GM23338 (cell line): ENCODE measurements at regions not wholly inside any gene's neighbourhood (a gene's known extent, or its start where the extent isn't known, plus 50 kb on each side); places are given as distances from the start of the nearest gene placed in this dataset.

ENCODE experiments used
- ATAC-seq: fragments of 200-7000 bp; cut with Tn5 transposase; 3 replicates; pipeline ENCODE4 v1.9.1; 2020
- DNase-seq: peaks from one replicate; pipeline ENCODE4 v3.0.0-alpha.2; 2015; ENCODE audit warnings: low spot score
- H2AFZ ChIP-seq: fragments of 200-600 bp; sonication (generic); 2 replicates; pipeline ENCODE4 v1.8.0; 2016; ENCODE audit warnings: antibody characterized with exemption, mild to moderate bottlenecking, moderate library complexity
- H3F3A ChIP-seq: fragments of 200-600 bp; sonication (generic); replicated peaks from 2 replicates; pipeline ENCODE4 v1.8.0; 2017; ENCODE audit warnings: antibody characterized with exemption, mixed run types, low read depth
- H3K27ac ChIP-seq: fragments of 200-600 bp; sonication (generic); 2 replicates; pipeline ENCODE4 v1.6.1; 2016; ENCODE audit warnings: low read depth
- H3K27me3 ChIP-seq: fragments of 200-600 bp; sonication (generic); 2 replicates; pipeline ENCODE4 v1.8.0; 2016; ENCODE audit warnings: mild to moderate bottlenecking, mixed run types, moderate library complexity; ENCODE audit not compliant: insufficient read depth
- H3K36me3 ChIP-seq: fragments of 200-600 bp; sonication (generic); 2 replicates; pipeline ENCODE4 v1.8.0; 2016; ENCODE audit warnings: mild to moderate bottlenecking; ENCODE audit not compliant: insufficient read depth
- H3K4me1 ChIP-seq: fragments of 200-600 bp; sonication (generic); 2 replicates; pipeline ENCODE4 v1.8.0; 2016; ENCODE audit warnings: mild to moderate bottlenecking, moderate library complexity; ENCODE audit not compliant: insufficient read depth
- H3K4me2 ChIP-seq: fragments of 200-600 bp; sonication (generic); 2 replicates; pipeline ENCODE4 v1.7.1; 2017; ENCODE audit warnings: mixed run types
- H3K4me3 ChIP-seq: fragments of 200-600 bp; sonication (generic); 2 replicates; pipeline ENCODE4 v1.6.1; 2016; ENCODE audit warnings: mixed run types
- H3K79me2 ChIP-seq: fragments of 200-600 bp; sonication (generic); replicated peaks from 2 replicates; pipeline ENCODE4 v1.8.0; 2017; ENCODE audit warnings: mild to moderate bottlenecking; ENCODE audit not compliant: insufficient read depth
- H3K9me2 ChIP-seq: fragments of 200-600 bp; sonication (generic); 2 replicates; pipeline ENCODE4 v1.8.0; 2017; ENCODE audit not compliant: insufficient read depth
- H4K20me1 ChIP-seq: fragments of 200-600 bp; sonication (generic); replicated peaks from 2 replicates; pipeline ENCODE4 v1.8.0; 2017; ENCODE audit warnings: mild to moderate bottlenecking; ENCODE audit not compliant: insufficient read depth
- H3K27ac Mint-ChIP-seq: 2 replicates; pipeline ENCODE4 v1.8.0; 2020; ENCODE audit warnings: inconsistent platforms, mild to moderate bottlenecking, moderate library complexity, mixed read lengths
- H3K27me3 Mint-ChIP-seq: 3 replicates; pipeline ENCODE4 v1.8.0; 2022; ENCODE audit warnings: low read depth, mild to moderate bottlenecking, moderate library complexity, mixed read lengths, inconsistent platforms; ENCODE audit not compliant: insufficient read depth, poor library complexity
- H3K36me3 Mint-ChIP-seq: 3 replicates; pipeline ENCODE4 v1.8.0; 2021; ENCODE audit warnings: low read depth, mild to moderate bottlenecking, inconsistent platforms, moderate library complexity, mixed read lengths
- H3K4me1 Mint-ChIP-seq: 3 replicates; pipeline ENCODE4 v1.8.0; 2020; ENCODE audit warnings: mild to moderate bottlenecking, inconsistent platforms, mixed read lengths
- H3K4me3 Mint-ChIP-seq: 3 replicates; pipeline ENCODE4 v1.8.0; 2021; ENCODE audit warnings: moderate library complexity, mild to moderate bottlenecking, inconsistent platforms, mixed read lengths
- H3K9me3 Mint-ChIP-seq: 3 replicates; pipeline ENCODE4 v1.8.0; 2020; ENCODE audit warnings: moderate library complexity, mild to moderate bottlenecking, inconsistent platforms, mixed read lengths
- CREB1 ChIP-seq: fragments of 250-450 bp; sonication (Bioruptor Pico); IDR thresholded peaks from 2 replicates; pipeline ENCODE4 v1.5.0; 2020; ENCODE audit warnings: low read depth, mild to moderate bottlenecking, moderate library complexity
- CTCF ChIP-seq, 2 experiments: fragments of 200-600 bp in 1 of 2; sonication (generic) in 1 of 2; conservative IDR thresholded peaks; 2 replicates each; pipeline versions ENCODE4 v1.5.1 to v1.6.1; 2016 to 2017; ENCODE audit warnings: antibody characterized with exemption in 2 of 2, low read depth in 2 of 2, mild to moderate bottlenecking in 2 of 2, moderate library complexity in 1 of 2
- ETS1 ChIP-seq: IDR thresholded peaks from 2 replicates; pipeline ENCODE4 v1.6.1; 2016; ENCODE audit warnings: antibody characterized with exemption
- EZH2 ChIP-seq: fragments of 200-600 bp; sonication (generic); IDR thresholded peaks from one replicate; pipeline ENCODE4 v1.8.0; 2017; ENCODE audit warnings: antibody characterized with exemption, mild to moderate bottlenecking, low read depth; ENCODE audit not compliant: unreplicated experiment
- EZH2phosphoT487 ChIP-seq: fragments of 200-600 bp; sonication (generic); IDR thresholded peaks from one replicate; pipeline ENCODE4 v1.8.1; 2018; ENCODE audit warnings: antibody characterized with exemption; ENCODE audit not compliant: unreplicated experiment
- JUNB ChIP-seq: IDR thresholded peaks from one replicate; pipeline ENCODE4 v1.6.1; 2016; ENCODE audit warnings: antibody characterized with exemption; ENCODE audit not compliant: unreplicated experiment
- NANOG ChIP-seq: IDR thresholded peaks from 2 replicates; pipeline ENCODE4 v1.6.1; 2016; ENCODE audit warnings: antibody characterized with exemption, borderline replicate concordance
- POLR2AphosphoS5 ChIP-seq: IDR thresholded peaks from 2 replicates; pipeline ENCODE4 v1.6.1; 2016; ENCODE audit warnings: antibody characterized with exemption, low read depth
- REST ChIP-seq: IDR thresholded peaks from one replicate; pipeline ENCODE4 v1.6.1; 2018; ENCODE audit warnings: antibody characterized with exemption; ENCODE audit not compliant: unreplicated experiment
- STAT1 ChIP-seq: IDR thresholded peaks from one replicate; pipeline ENCODE4 v1.6.1; 2016; ENCODE audit warnings: antibody characterized with exemption; ENCODE audit not compliant: unreplicated experiment
- ZNF114 ChIP-seq: fragments of 250-450 bp; sonication (Bioruptor Pico); IDR thresholded peaks from 2 replicates; pipeline ENCODE4 v1.5.0; 2020; ENCODE audit warnings: mild to moderate bottlenecking, moderate library complexity
- ZNF331 ChIP-seq: fragments of 250-450 bp; sonication (Bioruptor Pico); IDR thresholded peaks from 2 replicates; pipeline ENCODE4 v1.5.0; 2020; ENCODE audit warnings: low read depth, mild to moderate bottlenecking, moderate library complexity
- ZNF462 ChIP-seq: fragments of 250-450 bp; sonication (Bioruptor Pico); IDR thresholded peaks from 2 replicates; pipeline ENCODE4 v1.5.0; 2020; ENCODE audit warnings: mild to moderate bottlenecking, moderate library complexity

- no peak for TF ChIP-seq NANOG
These were observed 366.6 kb upstream of the CLNK start (continued) for GRCh38 chr4:11051181-11051580.

GRCh38 chr4:11050766-11051165 lies 366.2 kb upstream of the CLNK start:
- Histone ChIP-seq H3K27me3 (no peaks in the 10 kb centered on the region), H3K4me2 (no peak overlapping the region), H3F3A (no peaks in the 10 kb centered on the region), H3K4me3 (no peak overlapping the region), H4K20me1 (no peaks in the 10 kb centered on the region), H3K79me2 (no peaks in the 10 kb centered on the region), H3K36me3 (no peaks in the 10 kb centered on the region), H3K4me1 (no peaks in the 10 kb centered on the region), H2AFZ (no peak overlapping the region), H3K9me2 (no peaks in the 10 kb centered on the region; the same call in 1 of the 2 replicates), H3K27ac (no peak overlapping the region)
- H3K9me3 Mint-ChIP-seq, result no peaks in the 10 kb centered on the region
- H3K27me3 Mint-ChIP-seq, result peaks cover 5% of the 10 kb centered on the region
- no peaks in the 10 kb centered on the region for H3K4me1 Mint-ChIP-seq
- H3K27ac Mint-ChIP-seq, result no peak overlapping the region
- H3K36me3 Mint-ChIP-seq, result no peaks in the 10 kb centered on the region
- TF ChIP-seq ZNF462 (CRISPR knock-in tag), result no peak
- no peak for TF ChIP-seq ZNF114 (CRISPR knock-in tag)
- TF ChIP-seq ETS1, result no peak
- no peak for TF ChIP-seq CREB1 (CRISPR knock-in tag)
- no peak for TF ChIP-seq POLR2AphosphoS5
- no peak for TF ChIP-seq ZNF331 (CRISPR knock-in tag)
- TF ChIP-seq JUNB, result no peak
- no peak for TF ChIP-seq STAT1
- no peak for TF ChIP-seq NANOG
- TF ChIP-seq EZH2, result no peak
- TF ChIP-seq EZH2phosphoT487, result no peak
- TF ChIP-seq CTCF (conservative IDR thresholded peaks at IDR 0.05; ENCODE audit: low read depth in 2 of 2), result no peak
- no peak for TF ChIP-seq REST
- no peak overlapping the region for H3K4me3 Mint-ChIP-seq
- ATAC-seq (no peak), DNase-seq (no peak)
